ENCODE measurements at regions not wholly inside any gene's neighbourhood (a gene's known extent, or its start where the extent isn't known, plus 50 kb on each side); places are given as distances from the start of the nearest gene placed in this dataset.

DNA sequence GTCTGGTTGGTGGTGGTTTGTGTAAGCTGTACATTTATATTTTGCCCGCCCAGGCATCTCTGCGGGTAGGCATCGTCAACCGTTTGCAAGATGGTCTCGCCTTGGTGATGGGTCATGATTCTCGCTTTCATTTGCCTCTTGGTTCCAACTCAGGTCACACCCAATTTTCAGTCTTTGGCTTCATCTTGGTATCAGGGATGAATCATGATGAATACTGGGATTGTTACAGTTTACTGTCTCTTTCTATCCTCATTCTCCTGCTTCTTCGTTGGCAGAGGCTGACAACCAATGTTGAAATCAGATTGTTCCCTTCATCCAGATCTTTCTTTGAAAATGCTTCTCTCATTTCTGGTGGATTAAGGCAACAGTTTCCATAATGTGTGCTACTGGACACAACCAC is 129.7 kb upstream of the KAZN start:
- DNase-seq: no peak

DNA sequence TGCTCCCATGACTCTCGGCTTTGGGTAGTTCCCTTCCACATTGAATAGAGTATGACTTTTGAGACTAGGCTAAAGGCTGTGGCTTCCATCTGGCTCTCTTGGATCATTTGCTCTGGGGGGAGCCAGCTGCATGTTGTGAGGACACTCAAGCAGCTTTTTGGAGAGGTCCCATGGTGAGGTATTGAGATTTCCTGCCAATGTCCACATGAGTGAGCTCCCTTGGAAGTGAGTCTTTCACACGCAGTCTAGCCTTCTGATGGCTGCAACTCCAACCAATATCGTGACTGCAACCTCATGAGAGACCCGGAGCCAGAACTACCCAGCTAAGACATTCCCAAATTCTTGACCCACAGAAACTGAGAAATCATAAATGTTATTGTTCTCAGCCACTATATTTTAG is 127.7 kb upstream of the KAZN start:
- DNase-seq: no peak

DNA sequence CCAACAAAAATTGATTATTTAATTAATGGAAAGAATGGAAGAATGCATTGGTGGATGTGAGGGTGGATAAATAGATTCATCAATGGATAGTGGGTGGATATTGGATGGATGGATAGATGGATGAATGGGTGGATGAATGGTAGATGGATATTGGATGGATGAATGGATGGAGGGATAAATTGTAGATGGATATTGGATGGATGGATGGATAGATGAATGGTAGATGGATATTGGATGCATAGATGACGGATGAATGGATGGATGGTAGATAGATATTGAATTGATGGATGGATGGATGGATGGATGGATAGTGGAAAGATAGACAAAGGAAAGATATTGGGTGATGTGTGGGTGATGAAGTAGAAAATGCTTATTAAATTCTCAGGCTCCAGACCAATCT is 123.6 kb upstream of the KAZN start:
- no peak for DNase-seq

DNA sequence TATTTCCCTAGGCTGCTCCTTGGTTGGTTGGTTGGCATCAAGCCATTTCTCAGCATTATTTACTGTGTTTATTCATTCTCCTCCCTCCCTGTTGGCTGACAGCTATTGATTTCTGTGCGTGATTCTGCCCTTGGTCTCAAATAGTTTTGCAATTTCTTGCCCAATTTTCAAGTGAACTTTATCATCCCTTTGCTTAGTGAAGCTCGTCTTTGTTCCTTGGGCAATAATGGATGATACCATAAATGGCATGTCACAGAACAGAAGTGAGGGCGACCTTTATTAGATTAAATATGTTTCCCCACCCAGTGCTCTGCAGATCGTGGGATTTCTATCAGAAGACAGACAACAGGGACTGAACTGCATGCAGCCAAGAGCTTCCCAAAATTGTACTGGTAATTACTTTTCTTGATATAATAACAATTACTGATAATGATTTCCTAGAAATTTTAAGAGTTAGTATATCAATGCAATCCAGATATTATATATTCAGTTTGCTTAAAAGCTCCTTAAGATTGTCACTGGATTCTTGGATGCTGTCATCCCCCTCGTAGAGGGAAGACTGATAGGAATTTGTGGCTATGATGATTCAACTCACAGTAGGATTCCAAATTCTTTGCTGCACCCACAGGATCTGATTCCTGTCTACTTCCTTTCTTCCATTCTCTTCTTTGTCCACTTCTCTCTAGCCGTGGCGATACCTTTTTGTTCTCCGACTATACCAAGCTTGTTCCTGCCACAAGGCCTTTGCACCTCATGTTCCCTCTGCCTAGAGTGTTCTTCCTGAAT is 122.1 kb upstream of the KAZN start:
- no peak for DNase-seq

DNA sequence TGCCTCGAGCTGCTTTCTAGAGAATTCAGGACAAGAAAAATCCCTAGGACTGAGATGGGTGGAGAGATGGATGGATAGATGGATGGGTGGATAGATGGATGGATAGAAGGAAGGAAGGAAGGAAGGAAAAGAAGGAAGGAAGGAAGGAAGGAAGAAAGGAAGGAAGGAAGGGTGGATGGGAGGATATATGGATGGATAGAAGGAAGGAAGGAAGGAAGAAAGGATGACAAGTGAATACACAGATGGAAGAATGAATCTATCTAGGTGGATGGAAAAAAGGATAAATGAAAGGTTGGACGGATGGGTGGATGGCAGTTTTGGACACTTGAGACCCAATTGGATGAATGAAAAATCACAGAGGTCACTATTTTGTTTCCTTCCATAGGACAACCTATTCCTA is 120.4 kb upstream of the KAZN start:
- no peak for DNase-seq

DNA sequence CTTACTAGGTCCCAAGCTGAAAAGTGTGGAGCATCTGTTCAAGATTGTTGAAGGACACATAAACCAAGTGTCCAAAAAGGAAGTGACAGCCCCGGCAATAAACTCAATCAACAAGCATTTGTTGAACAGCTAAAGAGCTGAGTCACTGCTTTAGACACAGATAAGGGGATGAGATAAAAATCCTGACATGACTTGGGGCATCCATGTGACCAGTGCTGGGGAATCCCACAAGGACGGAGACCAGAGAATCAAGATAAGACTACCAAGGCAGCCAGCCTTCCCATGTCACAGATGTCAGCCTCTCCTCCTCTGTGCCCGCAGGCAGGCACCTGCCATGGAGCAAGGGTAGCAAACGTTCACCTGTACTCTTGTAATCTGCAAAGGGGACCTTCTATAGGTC is 118.6 kb upstream of the KAZN start:
- DNase-seq: no peak

DNA sequence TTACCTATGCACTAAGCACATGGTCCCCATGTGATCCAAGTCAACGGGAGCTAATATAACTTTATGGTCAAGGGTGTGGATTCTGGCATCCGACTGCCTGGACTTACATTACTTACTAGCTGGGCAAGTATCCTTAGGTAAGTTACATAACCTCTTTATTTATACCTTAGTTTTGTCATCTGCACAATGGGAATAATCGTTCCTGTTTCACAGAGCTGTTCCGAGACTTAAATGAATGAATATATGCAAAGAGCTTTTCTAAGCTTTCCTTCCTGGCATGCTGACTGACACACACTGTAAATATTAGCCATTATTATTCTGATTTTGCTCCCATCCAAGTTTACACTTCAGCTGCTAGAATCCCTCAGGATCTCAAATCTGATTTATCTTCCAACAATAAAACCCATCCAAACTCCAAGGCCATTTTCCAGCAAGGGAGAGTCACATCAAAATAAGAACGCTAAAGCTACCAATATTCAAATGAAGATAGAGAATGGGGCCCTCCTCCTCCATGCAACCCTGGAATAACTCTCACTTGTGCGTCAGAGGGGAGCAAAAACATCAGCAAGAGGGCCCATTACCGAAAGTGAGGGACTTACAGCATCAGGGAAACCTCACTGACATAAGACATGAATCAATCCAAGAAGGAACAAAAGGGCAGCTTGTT is 115.6 kb upstream of the KAZN start:
- DNase-seq: no peak

DNA sequence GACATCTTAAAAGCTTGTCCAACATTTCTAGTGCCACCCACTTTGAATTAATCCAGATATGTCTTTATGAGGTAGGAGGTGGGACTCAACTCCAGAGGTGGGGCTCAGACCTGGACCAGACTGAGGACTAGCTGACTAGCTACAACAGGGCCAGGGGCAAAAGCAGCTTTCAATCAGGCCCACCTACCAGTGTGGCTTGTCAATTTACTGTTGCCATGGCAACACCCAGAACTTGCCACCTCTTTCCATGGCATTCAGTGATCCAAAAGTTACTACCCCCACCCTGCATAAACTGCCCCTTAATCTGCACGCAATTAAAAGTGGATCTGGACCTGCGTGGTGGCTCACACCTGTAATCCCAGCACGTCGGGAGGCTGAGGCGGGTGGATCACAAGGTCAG is 113.2 kb upstream of the KAZN start:
- DNase-seq: no peak

DNA sequence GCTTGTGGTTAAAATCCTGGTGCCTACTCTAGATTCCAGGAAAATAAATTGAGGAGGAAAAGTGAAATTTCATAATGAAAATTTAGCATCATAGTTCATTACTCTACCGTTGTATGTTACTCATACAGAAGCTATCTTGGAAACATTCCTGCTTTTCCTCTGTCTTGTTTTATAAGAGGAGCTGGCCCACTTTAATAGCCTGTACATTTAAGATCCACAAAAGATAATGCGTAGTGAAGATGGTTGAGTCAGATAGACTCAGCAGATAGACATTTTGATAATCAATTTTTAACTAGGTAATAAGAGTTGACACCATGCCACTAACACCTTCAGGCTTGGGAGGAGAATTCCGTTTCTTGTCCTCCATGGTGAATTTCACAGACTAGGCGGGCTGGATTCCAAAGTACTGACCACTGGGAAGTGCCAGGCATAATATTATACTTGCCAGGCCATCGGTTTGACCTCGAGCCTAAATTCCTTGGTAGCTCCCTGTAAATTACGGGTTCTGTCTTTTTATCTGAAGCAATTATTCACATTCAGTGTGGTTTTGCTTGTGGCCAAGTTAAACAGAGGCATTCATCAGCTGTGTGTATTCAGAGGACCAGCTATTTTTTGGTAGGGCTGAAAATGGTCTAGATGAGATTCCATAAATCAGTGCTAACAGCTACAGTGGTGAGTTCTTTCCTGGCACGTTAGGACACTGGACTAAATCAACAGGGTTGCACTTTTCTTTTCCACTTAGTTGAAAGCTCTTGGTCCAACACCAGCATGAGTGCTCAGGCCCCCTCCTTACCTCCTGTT is 111.9 kb upstream of the KAZN start:
- no peak for DNase-seq

DNA sequence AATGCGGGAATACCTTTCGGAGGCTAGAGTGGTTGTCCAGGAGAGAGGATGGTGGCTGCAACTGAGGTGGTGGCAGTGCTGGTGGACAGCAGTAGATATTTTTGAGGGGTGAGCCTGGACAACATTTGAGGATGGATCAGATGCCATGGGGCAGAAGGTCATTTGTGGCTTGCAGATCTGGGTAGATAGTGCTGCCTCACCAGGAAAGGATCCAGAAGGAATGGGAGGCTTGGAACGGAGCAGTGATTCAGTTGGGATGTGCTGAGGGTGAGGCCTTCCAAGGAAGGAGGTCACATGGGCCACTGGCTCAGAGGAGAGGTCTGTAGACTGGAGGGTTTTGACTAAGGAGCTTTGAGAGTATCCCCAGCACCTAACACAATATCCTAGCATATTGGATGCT is 110.8 kb upstream of the KAZN start:
- DNase-seq: no peak

DNA sequence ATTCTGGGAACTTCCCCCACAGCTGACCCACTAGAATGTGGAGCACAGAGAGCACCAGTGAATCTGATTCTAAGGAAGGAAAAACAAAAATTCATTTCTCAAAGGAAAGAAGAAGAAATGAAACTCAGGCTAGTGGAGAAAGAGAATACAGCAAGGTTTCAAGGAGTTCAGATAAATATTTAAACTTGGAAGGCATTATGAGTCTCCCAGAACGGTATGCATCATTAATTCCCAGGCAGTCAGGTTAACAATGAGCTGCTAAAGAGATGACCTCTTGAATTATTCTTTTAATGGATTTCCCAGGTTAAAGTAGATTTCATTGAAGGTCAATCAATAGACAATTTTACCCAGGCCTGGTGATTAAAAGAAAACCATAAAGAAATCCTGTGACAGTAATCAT is 103.6 kb upstream of the KAZN start:
- no peak for DNase-seq

DNA sequence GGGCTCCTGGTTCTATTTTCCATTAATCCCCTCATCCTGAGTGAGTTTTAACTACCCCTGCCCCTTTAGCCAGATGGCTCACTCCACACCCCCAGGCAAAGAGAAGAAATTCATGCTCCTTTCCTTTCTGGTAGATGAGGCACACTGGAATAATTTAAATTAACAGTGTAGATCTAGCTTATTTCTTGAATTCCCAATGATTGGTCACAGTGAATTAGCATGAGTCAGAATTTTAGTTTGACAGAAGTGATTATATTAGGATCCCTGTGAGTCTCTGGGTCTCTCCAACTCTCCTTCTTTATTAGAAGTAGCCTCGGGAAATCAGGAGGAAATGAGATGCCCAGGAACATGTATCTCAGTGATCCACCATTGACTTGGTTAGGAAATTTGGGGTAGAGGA is 103.1 kb upstream of the KAZN start:
- DNase-seq: no peak

DNA sequence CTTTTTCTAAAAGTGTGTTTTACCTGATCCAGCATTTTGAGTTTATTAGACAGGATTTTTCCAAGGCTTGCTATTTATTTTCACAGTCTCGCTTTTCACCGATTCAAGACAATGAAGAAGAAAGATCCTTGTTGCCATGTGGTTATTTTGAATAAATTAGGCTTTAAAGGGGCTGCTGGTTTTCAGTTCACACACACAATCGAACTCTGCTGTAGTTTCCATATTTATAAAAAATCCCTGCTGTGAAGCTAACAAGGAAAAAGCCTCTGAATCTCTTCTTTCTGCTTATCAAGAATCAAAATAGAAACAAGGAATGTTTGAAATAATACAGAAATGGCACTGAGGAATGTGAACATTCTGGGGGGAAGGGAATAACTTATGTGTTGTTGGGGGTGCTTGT is 102.5 kb upstream of the KAZN start:
- DNase-seq: no peak

DNA sequence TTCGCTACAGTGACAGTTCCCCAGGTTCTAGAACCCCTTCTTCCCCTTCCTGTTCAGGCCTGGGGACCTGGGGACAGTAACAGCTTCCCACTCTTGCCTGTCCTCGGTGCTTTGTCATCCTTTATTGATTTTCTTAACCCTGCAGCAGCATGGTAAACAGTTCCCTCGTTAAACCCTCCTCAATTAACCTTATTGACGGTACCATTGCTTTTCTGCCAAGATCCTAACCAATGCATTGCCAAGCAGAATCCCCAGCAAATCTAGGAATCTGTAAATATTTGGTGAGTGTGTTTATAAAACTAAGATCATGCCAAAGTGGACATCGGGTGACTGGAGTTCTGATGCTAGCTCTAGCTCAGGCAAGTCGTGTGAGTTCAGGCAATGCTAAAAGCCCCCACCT is 99.6 kb upstream of the KAZN start:
- no peak for DNase-seq

DNA sequence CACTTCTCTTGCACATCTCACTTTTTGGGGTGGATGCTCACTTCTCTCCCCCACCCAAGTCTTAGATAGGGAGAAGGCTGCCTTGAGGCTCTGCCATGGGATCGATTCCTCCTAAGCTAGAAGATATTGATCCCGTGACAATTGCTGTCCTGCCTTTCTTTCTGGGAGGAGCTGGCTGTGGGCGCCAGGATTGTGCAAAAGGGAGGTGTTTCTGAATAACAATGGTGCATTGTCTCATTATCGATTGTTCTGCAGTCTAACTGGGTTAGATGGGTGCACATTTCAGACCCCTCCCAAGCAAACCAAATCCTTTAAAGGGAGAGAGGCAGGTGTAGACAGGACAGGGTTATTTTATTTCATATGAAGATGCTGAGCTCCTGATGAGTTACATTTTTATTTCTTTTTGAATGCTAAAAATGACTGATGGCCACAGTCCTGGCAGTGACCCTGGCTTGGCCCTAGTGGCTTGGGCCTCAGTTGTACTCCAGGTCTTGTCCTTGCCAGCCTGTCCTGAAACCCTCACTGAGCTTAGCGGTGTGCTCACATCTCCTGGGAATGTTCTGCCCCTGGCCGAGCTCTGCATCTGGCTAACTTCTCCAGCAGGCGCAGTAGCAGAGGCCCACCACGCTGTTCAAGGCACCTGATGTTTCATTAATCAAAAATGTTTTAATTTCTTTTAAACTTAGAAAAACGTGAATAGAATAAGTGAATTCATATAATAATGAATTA is 99.0 kb upstream of the KAZN start:
- no peak for DNase-seq

DNA sequence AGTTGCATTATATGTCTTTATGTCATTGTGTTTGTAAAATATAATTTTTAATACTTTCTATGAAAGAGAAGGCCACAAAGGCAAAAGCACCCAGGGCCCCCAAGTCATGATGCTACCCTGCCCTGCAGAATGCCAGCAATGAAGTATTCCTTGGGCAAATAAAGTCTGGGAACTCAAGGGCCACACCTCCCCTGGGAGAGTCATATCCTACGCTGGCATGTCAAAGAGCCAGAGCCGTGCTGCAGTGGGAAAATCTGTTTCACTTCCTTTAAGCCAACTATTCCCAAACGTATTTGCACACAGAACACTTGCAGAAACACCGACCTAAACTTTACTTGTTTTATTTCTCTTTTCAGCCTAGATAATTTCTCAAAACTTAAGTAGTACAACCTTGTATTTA is 98.4 kb upstream of the KAZN start:
- DNase-seq: no peak

DNA sequence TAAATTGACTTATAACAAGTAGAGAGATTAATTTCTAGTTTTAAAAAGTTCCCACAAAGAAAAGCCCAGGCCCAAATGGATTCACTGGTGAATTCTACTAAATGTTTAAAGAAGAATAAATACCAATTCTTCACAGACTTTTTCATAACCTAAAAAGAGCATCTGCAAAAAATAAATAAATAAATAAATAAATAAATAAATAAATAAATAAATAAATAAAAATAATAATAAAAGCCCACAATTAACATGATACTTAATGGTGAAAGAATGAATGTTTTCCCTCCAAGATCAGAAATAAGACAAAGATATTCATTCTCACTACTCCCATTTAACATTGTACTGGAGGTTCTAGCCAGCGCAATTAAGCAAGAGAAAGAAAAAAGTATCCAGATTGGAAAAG is 97.6 kb upstream of the KAZN start:
- no peak for DNase-seq

DNA sequence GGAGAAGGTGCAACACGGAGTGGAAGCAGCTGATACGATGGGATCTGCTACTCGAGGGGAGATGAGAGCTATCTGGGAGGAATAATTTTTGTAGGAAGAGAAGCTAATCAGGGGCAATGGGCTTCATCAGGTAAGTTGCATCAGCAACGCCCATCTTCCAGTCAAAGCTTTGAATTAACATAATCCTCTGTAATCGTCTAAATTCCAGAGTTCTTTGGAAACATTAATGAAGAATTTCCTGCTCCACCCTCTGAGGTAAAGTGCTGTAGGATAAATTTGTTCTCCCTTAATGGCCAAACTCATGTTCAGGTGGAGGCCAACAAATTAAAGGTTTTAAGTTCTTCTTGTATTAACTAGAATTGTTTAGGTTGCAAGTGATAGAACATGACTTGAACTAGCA is 94.0 kb upstream of the KAZN start:
- no peak for DNase-seq

DNA sequence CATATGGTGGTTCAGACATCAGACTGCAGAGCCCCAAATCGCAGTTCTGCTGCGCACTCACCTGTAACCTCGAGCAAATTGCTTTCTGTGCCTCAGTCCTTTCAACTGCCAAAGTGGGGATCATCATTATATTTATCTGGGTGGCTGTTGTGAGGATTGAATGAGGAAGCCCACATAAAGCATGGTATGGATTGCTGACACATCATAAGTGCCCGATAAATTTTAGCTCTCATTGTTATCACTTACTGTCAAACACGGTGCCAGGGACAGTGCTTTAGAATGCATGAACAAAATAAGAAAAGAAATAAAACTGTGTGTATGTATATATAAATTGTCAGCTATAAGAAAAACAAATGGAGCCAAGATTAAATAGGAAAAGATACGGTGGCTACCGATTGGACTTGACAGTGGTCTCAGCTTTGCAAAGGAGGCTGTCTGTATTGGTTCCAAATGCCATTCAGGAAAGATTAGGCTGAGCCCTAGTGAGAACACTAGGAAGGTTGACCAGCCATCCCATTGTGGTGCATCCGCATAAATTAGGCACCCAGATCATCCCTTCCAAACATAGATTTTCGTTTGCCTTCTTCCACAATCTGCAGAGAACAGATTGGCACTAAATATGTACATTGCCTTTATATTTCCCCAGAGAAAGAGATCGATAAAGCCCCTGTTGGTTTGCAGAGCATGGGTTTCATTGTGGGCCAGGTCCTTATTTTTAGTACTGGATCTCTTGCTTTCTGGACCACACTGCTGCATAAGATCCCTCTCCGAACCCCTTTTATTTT is 91.8 kb upstream of the KAZN start:
- DNase-seq: no peak

DNA sequence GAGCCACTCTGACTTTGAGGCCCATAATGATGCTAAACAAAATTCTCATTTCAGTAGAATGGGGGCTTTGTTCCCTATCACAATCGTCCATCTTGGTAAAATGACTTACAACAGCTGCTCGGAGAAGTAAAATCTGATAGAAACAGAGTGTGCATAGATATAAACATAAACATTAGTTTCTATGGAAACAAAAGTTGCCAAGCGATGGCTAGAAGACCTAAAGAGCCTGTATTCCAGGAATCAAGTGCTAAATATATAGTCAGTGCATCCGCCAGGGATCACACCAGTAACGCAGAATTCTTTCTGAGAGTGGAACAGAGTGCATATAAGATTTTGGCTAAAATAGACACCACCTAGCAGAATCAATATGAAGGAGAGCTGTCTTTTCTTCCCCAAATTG is 91.2 kb upstream of the KAZN start:
- no peak for DNase-seq

DNA sequence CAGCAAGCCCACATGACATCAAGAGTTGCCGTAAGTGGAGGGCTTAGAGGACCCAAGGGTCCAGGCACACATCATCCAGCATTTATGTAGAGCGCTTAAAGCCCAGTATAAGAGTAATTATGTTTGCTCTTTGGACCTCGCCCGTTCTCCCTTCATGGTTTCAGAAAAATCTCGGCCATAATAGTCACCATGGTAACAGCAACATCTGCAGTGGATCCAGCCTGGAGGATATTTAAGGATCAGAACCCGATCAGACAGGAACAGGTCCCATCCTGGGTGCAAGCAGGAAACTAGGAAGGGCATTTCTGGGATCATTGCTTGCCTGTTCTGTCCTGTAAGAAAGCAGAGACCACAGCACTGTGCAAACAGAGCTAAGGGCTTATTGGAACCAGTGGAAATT is 89.9 kb upstream of the KAZN start:
- no peak for DNase-seq

DNA sequence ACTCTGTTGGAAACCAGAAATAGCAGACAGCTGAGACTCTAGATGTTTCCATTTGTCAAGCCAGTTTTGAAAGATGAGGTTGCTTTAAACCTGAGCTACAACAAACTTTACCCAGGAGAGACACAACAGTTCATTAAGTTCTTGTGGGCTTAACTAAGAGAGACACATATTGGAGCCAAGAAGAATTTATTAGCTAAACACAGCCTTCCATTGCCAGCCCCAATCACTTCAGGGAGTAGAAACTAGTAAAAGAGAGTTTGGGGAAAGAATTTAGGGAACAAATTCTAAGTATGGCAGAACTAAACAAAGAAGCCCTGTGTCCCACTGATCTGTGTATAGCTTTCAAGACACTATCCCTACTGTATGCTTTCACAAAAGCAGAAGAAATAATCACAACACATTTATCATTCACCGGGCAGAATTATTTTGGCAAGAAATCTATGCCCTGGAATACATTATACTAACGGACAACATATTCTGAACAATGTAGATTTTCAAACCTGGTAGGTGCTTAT is 87.3 kb upstream of the KAZN start:
- DNase-seq: no peak
